Testis (tissue), 2 donors: ENCODE measurements at regions not wholly inside any gene's neighbourhood (a gene's known extent, or its start where the extent isn't known, plus 50 kb on each side); places are given as distances from the start of the nearest gene placed in this dataset.

Source experiments
- CTCF ChIP-seq, 3 experiments: fragments of 450-650 bp in 2 of 3; fragments of 200-600 bp in 1 of 3; sonication (generic) in 1 of 3; IDR thresholded peaks; one replicate each; pipeline ENCODE4 v1.5.1; 2016 to 2019; ENCODE audit warnings: antibody characterized with exemption in 3 of 3, mild to moderate bottlenecking in 2 of 3, moderate library complexity in 1 of 3
- POLR2A ChIP-seq: fragments of 450-650 bp; IDR thresholded peaks from one replicate; pipeline ENCODE4 v1.6.1; 2017; ENCODE audit warnings: antibody characterized with exemption, mild to moderate bottlenecking, moderate library complexity

- TF ChIP-seq POLR2A (no peak), CTCF (IDR thresholded peaks at IDR 0.05) (no peak)
These were observed 53.5 kb upstream of the SLC22A16 start for GRCh38 chr6:110529907-110530306.
